Lung (tissue), 11 donors: ENCODE measurements at regions not wholly inside any gene's neighbourhood (a gene's known extent, or its start where the extent isn't known, plus 50 kb on each side); places are given as distances from the start of the nearest gene placed in this dataset.
"Not testable (repeated sequence)": the region's sequence is repeated elsewhere in the genome, so short reads cannot be mapped to it uniquely, and the experiment has no call there.

ENCODE experiments used
- ATAC-seq: fragments of 200-7000 bp; cut with Tn5 transposase; one replicate; pipeline ENCODE4 v1.9.1; 2020; ENCODE audit warnings: moderate number of reproducible peaks; ENCODE audit not compliant: insufficient read depth, low FRiP score
- DNase-seq, 3 donors: peaks; one replicate each; pipeline ENCODE4 v3.0.0-alpha.2; 2013 to 2017
- H3K27ac ChIP-seq, 2 donors: one replicate each; pipeline ENCODE4 v1.5.1; 2013; ENCODE audit warnings: mild to moderate bottlenecking in 2 of 2, moderate library complexity in 2 of 2, control low read depth in 1 of 2, inconsistent platforms in 1 of 2, low read depth in 1 of 2, low read length in 1 of 2
- H3K27me3 ChIP-seq, 3 donors: one replicate each; pipeline ENCODE4 v1.5.1; 2013; ENCODE audit warnings: low read length in 2 of 3; ENCODE audit not compliant: control insufficient read depth in 3 of 3, insufficient read depth in 3 of 3
- H3K36me3 ChIP-seq, 4 donors: one replicate each; pipeline ENCODE4 v1.5.1; 2013; ENCODE audit warnings: low read length in 4 of 4, mild to moderate bottlenecking in 1 of 4, moderate library complexity in 1 of 4; ENCODE audit not compliant: control insufficient read depth in 4 of 4, insufficient read depth in 4 of 4
- H3K4me1 ChIP-seq, 5 donors: one replicate each; pipeline ENCODE4 v1.5.1; 2013; ENCODE audit warnings: low read length in 5 of 5, mild to moderate bottlenecking in 2 of 5, moderate library complexity in 1 of 5; ENCODE audit not compliant: control insufficient read depth in 5 of 5, insufficient read depth in 5 of 5
- H3K4me3 ChIP-seq: one replicate; pipeline ENCODE4 v1.5.1; 2013; ENCODE audit warnings: mild to moderate bottlenecking, control low read depth, moderate library complexity
- H3K9ac ChIP-seq, 2 donors: one replicate each; pipeline ENCODE4 v1.5.1; 2013; ENCODE audit warnings: low read length in 2 of 2, control low read depth in 1 of 2; ENCODE audit not compliant: insufficient read depth in 1 of 2
- H3K9me3 ChIP-seq, 4 donors: one replicate each; pipeline ENCODE4 v1.5.1; 2013; ENCODE audit warnings: low read length in 3 of 4, mild to moderate bottlenecking in 1 of 4, moderate library complexity in 1 of 4; ENCODE audit not compliant: control insufficient read depth in 4 of 4, insufficient read depth in 3 of 4
- CTCF ChIP-seq: IDR thresholded peaks from 2 replicates; pipeline ENCODE4 v1.5.1; 2012; ENCODE audit warnings: mild to moderate bottlenecking; ENCODE audit errors: control extremely low read depth, extremely low read depth
- whole genome bisulfite sequencing, 2 donors: extraction: QIAGEN DNeasy Blood & Tissue Kit; methylation state at CpG; one replicate each; pipeline ENCODE4 v1.1.7; 2013; 5-methylcytosine and 5-hydroxymethylcytosine counted together
- donor health status: control.
- donor health status: control.
- donor health status: Bipolar disorder and iron deficiency.
- donor health status: healthy.
- donor health status: DM: yes; HTN: yes; CAD: no.

GRCh38 chr15:98100606-98101005 lies 140.1 kb downstream of the ARRDC4 start:
- not testable (repeated sequence) for DNase-seq, H3K9ac ChIP-seq, H3K4me3 ChIP-seq, H3K4me1 ChIP-seq, H3K36me3 ChIP-seq, ATAC-seq, H3K27me3 ChIP-seq, H3K9me3 ChIP-seq, H3K27ac ChIP-seq
- WGBS, 2 donors = 78 to 85% methylated on average over 6 of the region's 6 CpGs

GRCh38 chr15:98103570-98103969 lies 143.1 kb downstream of the ARRDC4 start:
- Histone ChIP-seq H3K27me3 (no peaks in the 10 kb centered on the region), H3K9ac (no peak overlapping the region), H3K4me3 (no peak overlapping the region), H3K36me3 (no peaks in the 10 kb centered on the region), H3K9me3 (peaks cover 0 to 2% (median 0%) of the 10 kb centered on the region in 4 donors), H3K4me1 (no peaks in the 10 kb centered on the region), H3K27ac (no peak overlapping the region)
- 82 to 94% methylated on average over 6 of the region's 6 CpGs for WGBS, 2 donors
- ATAC-seq = no peak
- no peak for DNase-seq
- TF ChIP-seq CTCF = no peak

- not testable (repeated sequence) for DNase-seq, ATAC-seq
- 90 to 97% methylated on average over 49 to 53 of the region's 53 CpGs for WGBS, 2 donors
These were observed 144.1 kb downstream of the ARRDC4 start for GRCh38 chr15:98104386-98105151.

GRCh38 chr15:98106615-98107194 lies 146.2 kb downstream of the ARRDC4 start:
- not testable (repeated sequence) for H3K9me3 ChIP-seq, H3K27ac ChIP-seq, H3K9ac ChIP-seq, H3K4me1 ChIP-seq, H3K27me3 ChIP-seq, ATAC-seq, DNase-seq, H3K4me3 ChIP-seq, H3K36me3 ChIP-seq
- 49 to 72% methylated on average over 10 of the region's 10 CpGs for WGBS, 2 donors

More at GRCh38 chr15:98104386-98105151, 144.1 kb downstream of the ARRDC4 start:
- H3K27me3 ChIP-seq, H3K9me3 ChIP-seq, H3K9ac ChIP-seq, H3K27ac ChIP-seq, H3K36me3 ChIP-seq, H3K4me3 ChIP-seq, H3K4me1 ChIP-seq: not testable (repeated sequence)

- no peak overlapping the region for H3K9ac ChIP-seq
- H3K27me3 ChIP-seq = peaks cover 0 to 2% (median 0%) of the 10 kb centered on the region in 3 donors
- peaks cover 0 to 7% (median 0%) of the 10 kb centered on the region in 4 donors for H3K9me3 ChIP-seq
- WGBS, 2 donors = 64 to 69% methylated on average over 3 of the region's 3 CpGs
- H3K36me3 ChIP-seq = no peaks in the 10 kb centered on the region
- TF ChIP-seq CTCF = no peak
- no peak overlapping the region for H3K4me3 ChIP-seq
- DNase-seq = no peak
- no peak for ATAC-seq
- no peaks in the 10 kb centered on the region for H3K4me1 ChIP-seq
- no peak overlapping the region for H3K27ac ChIP-seq
These were observed 151.3 kb downstream of the ARRDC4 start for GRCh38 chr15:98111806-98112205.
